Hematopoietic multipotent progenitor cell treated with erythropoietin and hydrocortisone succinate and interleukin-3 and kit ligand, for 6 days (in vitro differentiated cells): ENCODE measurements at regions not wholly inside any gene's neighbourhood (a gene's known extent, or its start where the extent isn't known, plus 50 kb on each side); places are given as distances from the start of the nearest gene placed in this dataset.
"Not testable (repeated sequence)": the region's sequence is repeated elsewhere in the genome, so short reads cannot be mapped to it uniquely, and the experiment has no call there.

Source experiments
- DNase-seq: peaks from one replicate; pipeline ENCODE4 v3.0.0-alpha.2; 2015

DNA sequence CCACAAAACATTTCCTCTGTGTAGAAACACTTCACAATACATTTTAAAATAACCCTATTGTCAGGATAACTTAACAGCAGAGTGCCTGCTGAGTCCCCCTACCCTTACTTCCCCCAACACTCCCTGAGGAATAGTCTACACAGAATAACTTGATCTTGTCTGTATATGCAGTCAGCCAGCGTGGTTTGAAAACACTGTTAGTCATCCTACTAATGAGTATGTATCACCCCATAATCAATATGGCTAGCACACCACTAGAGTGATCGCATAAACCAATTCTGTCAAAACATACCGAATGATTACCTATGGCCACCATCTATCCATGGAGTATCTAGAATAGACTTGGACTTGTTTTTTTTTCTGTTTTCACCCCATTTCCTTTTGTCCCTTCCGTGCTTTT, 152.7 kb upstream of the NECTIN3 start:
- DNase-seq, result no peak

DNA sequence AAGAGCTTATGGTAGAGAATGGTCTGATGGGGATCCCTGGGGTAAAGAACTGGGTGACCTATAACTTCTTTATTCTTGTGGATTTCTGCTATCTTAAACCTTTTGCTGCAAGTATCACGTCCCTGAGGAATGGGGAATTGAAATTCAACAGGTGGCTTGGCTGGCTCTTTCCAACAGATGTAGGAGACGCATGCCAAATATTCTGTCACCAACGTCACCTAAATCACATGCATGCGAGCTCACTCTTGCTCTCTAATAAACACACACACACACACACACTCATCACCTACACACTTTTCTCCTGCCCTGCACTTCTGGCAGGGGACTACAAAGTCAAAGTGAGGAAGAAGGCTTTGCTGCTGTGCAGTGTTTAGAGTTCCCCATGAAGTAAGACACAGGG, 145.8 kb upstream of the NECTIN3 start:
- DNase-seq, result no peak

DNA sequence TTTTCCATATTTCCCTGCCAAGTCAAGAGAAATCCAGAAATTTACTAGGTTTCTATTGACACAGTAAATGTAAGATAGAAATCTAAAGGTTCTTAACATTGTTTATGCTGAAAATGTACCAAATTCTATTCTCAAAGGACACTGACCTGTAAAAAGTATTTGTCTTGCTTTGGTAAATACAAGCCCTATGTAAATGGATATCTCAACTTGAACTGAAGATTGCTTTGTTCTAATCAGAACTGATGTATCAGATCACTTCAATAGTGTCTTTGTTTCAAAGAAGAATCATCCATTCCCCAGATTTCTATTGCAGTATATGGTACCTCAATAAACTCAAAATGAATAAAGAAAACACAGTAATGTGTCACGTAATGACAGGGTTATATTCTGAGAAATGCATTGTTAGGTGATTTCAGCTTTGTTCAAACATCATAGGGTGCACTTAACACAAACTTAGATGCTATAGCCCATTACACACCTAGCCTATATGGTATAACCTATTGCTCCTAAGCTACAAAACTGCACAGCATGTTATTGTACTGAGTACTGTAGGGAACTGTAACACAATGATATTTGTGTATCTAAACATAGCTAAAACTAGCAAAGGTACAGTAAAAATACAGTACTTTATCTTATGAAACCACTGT, 143.5 kb upstream of the NECTIN3 start:
- DNase-seq, result no peak

- DNase-seq, result no peak
Measured at GRCh38 chr3:110929816-110930215, 141.8 kb upstream of the NECTIN3 start.

GRCh38 chr3:110932567-110932966, 139.0 kb upstream of the NECTIN3 start:
- DNase-seq, result no peak

- DNase-seq, result no peak
Measured at GRCh38 chr3:110933821-110934426, 137.7 kb upstream of the NECTIN3 start.

DNA sequence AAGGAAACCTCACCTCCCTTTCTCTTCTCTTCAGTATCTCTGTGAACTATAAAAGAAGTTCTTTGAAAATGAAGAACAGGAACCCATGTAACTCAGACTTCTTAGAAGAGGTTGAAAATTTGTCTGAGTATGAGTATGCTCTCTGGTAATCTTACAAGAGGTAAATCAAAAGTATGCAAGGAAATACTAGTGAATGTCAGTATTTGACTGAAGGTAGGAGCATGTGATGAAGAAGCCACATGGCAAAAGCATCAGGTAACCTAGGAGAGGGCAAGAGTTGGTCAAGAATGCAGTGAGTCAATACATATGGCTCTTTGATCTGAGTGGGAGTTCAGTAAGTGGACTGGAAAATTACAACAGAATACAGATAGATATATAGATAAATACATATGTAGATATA, 133.0 kb upstream of the NECTIN3 start:
- no peak for DNase-seq

- DNase-seq, result no peak
Measured at GRCh38 chr3:110940055-110940454, 131.6 kb upstream of the NECTIN3 start.

DNA sequence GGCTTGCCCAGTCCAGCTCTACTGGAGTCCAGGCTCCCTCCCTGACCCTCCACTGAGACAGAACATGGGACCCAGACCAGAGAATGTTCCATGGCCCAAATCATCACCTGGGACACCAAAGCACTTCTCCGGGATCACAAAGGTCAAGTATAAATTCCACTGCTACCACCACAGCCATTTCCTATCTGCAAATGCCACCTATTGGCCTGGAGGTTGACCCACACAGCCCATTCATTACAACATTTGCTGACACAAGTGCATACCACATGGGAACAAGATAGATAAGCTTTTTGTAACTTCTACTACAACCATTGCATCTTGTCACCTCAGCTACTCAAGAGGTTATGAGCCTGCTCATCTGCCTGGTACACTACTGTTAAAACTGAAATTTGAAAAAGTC, 126.8 kb upstream of the NECTIN3 start:
- DNase-seq, result no peak

GRCh38 chr3:110946810-110947209, 124.8 kb upstream of the NECTIN3 start:
- DNase-seq, result no peak

DNA sequence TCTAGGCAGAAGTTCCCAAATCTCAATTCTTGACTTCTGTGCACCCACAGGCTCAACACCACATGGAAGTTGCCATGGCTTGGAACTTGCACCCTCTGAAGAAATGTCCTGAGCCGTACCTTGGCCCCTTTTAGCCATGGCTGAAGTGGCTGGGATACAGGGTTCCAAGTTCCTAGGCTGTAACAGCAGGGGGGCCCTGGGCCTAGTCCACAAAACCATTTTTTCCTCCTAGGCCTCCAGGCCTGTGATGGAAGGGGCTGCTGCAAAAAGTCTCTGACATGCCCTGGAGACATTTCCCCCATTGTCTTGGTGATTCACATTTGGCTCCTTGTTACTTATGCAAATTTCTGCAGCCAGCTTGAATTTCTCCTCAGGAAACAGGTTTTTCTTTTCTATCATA, 122.4 kb upstream of the NECTIN3 start:
- DNase-seq, result not testable (repeated sequence)

GRCh38 chr3:110955301-110955880, 116.2 kb upstream of the NECTIN3 start:
- no peak for DNase-seq

GRCh38 chr3:110956081-110956480, 115.5 kb upstream of the NECTIN3 start:
- DNase-seq, result no peak

DNA sequence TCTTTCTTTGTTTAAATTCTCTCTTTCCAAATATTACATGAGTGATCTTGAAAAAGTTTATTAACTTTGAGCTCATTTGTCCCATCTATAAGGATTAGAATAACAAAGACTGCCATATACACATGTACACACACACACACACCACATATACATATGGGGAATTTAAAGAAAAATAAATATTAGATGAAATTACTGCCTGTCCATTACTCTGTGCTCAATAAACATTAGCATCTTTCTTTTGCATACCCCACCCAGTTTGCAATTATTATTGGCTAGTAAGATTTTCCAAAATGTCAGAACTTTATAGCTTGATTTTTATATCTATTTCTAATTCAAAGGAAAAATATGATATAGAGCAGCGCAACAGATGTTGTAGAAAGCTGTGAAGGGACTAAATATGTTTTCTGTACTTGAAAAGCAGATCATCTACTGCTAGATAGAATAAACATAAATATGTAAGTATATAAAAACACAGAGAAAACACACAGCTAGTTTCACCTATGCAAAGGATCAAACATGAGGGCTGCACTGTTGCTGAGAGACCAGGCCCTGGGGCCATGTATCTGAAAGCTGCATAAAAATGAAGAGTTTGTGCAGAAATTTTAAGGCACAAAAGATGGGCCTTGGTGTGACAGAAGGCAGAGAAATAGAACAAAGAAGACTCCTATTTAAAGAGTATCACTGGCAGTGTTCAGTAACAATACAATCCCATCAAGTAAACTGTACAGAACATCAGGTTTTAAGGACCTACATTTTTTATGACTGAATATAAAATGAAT, 114.2 kb upstream of the NECTIN3 start:
- DNase-seq, result no peak

GRCh38 chr3:110958313-110959147, 113.1 kb upstream of the NECTIN3 start:
- DNase-seq, result no peak

DNA sequence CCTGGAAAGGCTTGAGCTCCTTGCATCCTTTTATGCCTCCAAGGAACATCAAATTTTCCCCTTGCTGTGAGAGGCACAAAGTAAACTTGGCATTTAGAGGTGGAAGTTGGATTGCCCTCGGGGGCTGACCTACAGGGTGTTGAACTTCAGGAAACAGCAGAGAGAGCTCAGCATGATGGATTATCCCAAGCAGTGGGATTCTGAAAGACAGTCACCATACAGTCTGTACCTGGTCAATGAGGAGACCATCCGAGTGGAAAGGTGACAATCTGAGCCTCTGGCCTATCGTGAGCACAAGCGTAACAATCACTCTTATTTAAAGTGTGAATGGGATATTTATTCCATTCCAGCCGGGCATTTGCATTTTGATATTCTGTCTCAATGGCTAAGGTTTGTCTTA, 105.6 kb upstream of the NECTIN3 start:
- no peak for DNase-seq

DNA sequence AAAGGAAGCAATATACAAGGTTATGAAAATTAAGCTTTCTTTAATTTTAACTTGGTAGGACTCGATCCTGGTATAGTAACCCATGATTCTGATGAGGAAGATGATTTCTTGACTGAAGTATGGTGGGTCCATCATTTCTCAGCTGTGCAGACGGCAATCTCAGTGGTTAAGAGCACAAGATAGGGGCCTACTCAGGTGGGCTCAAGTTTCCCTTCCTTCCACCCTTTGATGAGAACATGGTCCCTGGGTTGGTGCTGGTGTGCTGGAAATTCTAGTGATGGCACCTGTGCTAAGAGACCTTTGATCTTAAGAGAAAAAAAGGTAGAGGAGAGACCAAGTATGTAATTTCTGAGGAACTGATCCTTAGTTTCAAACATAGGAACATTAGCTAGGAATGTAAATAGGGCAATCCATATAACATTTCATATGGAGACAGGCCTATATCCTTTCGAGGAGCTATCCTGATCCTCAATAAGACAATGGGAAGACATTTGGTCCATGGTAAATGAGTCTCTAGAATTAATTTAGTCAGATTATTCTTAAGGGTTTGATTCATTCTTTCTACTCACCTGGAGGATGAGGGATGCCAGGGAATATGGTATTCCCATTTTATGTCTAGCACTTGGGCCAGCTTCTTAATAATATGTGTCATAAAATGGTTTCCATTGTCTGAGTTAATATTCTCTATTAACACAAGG, 104.5 kb upstream of the NECTIN3 start:
- DNase-seq, result no peak

GRCh38 chr3:110968076-110968475, 103.5 kb upstream of the NECTIN3 start:
- DNase-seq, result no peak

- no peak for DNase-seq
Measured at GRCh38 chr3:110969229-110970211, 102.1 kb upstream of the NECTIN3 start.

- no peak for DNase-seq
Measured at GRCh38 chr3:110971010-110971601, 100.5 kb upstream of the NECTIN3 start.
